Suprapubic skin (tissue), 2 donors: ENCODE measurements at regions not wholly inside any gene's neighbourhood (a gene's known extent, or its start where the extent isn't known, plus 50 kb on each side); places are given as distances from the start of the nearest gene placed in this dataset.

ENCODE experiments used
- EP300 ChIP-seq: sonication (generic); formaldehyde crosslinking; IDR thresholded peaks from one replicate; pipeline ENCODE4 v1.6.1; 2017; ENCODE audit warnings: antibody characterized with exemption
- POLR2A ChIP-seq, 2 donors: fragments of 450-650 bp; IDR thresholded peaks; one replicate each; pipeline ENCODE4 v1.6.1; 2017; ENCODE audit warnings: antibody characterized with exemption in 2 of 2, mild to moderate bottlenecking in 2 of 2, moderate library complexity in 2 of 2

- TF ChIP-seq EP300: no peak
- TF ChIP-seq POLR2A (IDR thresholded peaks at IDR 0.05): no peak
Measured at GRCh38 chr5:104967806-104968410, 1405.3 kb upstream of the NUDT12 start.
